ENCODE measurements at regions not wholly inside any gene's neighbourhood (a gene's known extent, or its start where the extent isn't known, plus 50 kb on each side); places are given as distances from the start of the nearest gene placed in this dataset.
"Not testable (repeated sequence)": the region's sequence is repeated elsewhere in the genome, so short reads cannot be mapped to it uniquely, and the experiment has no call there.

DNA sequence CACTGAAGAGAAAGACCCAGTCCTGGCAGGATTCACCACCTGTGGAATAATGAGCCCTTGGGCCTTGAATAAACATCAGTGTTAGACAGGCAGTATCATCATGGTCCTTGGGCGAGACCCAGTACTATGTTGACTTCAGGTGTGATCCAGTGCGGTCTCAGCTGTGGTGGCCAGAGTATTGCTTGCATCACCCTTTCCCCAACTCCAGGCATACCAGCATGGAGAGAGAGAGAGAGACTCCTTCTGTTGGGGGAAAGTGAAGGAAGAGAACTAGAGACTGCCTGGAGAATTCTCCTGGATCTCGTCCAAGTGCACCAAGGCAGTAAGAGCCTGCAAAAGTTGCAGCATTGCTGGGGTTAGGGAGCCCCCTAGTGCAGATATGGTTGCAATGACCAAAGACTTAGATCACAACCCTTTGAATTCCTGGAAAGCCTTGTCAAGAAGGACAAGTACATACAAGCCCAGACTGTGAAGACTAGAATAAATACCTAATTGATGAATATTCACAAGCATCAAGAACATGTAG, 61.1 kb upstream of the VAMP7 start:
- Histone ChIP-seq H3K36me3 (no peaks in the 10 kb centered on the region), H3K27ac (no peak overlapping the region), H3K4me1 (no peaks in the 10 kb centered on the region), H3K27me3 (no peaks in the 10 kb centered on the region), H3K9me3 (no peaks in the 10 kb centered on the region), H3K4me3 (no peak overlapping the region)
- peak; percentile 59 for DNase-seq (ENCODE audit: low spot score)
- TF ChIP-seq, protein P1, sequence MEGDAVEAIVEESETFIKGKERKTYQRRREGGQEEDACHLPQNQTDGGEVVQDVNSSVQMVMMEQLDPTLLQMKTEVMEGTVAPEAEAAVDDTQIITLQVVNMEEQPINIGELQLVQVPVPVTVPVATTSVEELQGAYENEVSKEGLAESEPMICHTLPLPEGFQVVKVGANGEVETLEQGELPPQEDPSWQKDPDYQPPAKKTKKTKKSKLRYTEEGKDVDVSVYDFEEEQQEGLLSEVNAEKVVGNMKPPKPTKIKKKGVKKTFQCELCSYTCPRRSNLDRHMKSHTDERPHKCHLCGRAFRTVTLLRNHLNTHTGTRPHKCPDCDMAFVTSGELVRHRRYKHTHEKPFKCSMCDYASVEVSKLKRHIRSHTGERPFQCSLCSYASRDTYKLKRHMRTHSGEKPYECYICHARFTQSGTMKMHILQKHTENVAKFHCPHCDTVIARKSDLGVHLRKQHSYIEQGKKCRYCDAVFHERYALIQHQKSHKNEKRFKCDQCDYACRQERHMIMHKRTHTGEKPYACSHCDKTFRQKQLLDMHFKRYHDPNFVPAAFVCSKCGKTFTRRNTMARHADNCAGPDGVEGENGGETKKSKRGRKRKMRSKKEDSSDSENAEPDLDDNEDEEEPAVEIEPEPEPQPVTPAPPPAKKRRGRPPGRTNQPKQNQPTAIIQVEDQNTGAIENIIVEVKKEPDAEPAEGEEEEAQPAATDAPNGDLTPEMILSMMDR (IDR thresholded peaks at IDR 0.05) = peak in 1 of 2 donors; percentile 69

DNA sequence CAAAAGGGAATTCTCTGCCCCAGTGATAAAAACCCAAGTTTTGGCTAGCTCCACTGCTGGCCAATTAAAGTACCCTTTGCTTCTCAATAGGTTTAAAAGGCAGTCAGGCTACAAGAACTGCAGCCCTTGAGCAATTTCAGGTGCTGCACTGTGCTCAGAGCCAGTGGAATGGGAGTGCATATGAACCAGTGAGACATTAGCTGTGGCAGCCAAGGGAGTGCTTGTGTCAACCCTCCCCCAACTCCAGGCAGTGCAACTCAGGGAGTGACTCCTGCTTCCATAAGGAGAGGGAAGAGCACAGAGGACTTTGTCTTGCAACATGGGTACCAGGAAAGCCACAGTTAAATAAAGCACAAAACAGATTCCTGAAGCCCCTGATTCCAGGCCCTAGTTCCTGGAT, 61.6 kb upstream of the VAMP7 start:
- Histone ChIP-seq H3K27me3 (no peaks in the 10 kb centered on the region), H3K4me3 (no peak overlapping the region), H3K36me3 (no peaks in the 10 kb centered on the region), H3K4me1 (no peaks in the 10 kb centered on the region), H3K9me3 (no peaks in the 10 kb centered on the region), H3K27ac (no peak overlapping the region)
- DNase-seq (ENCODE audit: low spot score) = no peak
- TF ChIP-seq, protein P1 (IDR thresholded peaks at IDR 0.05) = no peak

DNA sequence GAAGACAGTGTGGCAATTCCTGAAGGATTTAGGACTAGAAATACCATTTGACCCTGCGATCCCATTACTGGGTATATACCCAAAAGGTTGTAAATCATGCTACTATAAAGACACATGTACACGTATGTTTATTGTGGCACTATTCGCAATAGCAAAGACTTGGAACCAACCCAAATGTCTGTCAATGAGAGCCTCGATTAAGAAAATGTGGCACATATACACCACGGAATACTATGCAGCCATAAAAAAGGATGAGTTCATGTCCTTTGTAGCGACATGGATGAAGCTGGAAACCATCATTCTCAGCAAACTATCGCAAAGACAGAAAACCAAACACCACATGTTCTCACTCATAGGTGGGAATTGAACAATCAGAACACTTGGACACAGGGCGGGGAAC, 66.8 kb upstream of the VAMP7 start:
- H3K27ac ChIP-seq; H3K9me3 ChIP-seq; DNase-seq (ENCODE audit: low spot score); H3K4me3 ChIP-seq; H3K36me3 ChIP-seq; H3K4me1 ChIP-seq; H3K27me3 ChIP-seq: not testable (repeated sequence)

DNA sequence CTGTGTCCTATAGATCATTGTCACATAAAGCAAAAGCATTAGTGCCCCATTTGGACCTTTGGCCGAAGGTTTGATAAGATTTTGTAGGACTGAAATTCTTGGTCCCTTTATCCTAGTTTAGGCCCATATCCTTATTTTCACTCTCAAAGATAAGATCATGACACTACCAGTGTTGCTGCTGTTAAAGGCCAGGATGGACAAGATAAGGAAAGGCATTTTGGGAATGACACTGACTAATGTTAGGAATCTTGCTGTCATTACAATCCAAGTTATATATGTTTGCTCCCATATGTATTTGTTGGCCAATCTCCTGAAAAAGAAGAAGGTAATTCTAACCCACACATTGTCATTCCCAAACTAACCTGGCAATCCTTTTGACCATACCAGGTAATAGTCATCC, 101.3 kb upstream of the VAMP7 start:
- TF ChIP-seq, protein P1 (IDR thresholded peaks at IDR 0.05) = no peak
- DNase-seq (ENCODE audit: low spot score) = no peak
- no peaks in the 10 kb centered on the region for H3K4me1 ChIP-seq
- H3K36me3 ChIP-seq = no peaks in the 10 kb centered on the region
- H3K4me3 ChIP-seq = no peak overlapping the region
- H3K9me3 ChIP-seq = no peaks in the 10 kb centered on the region
- no peaks in the 10 kb centered on the region for H3K27me3 ChIP-seq
- no peak overlapping the region for H3K27ac ChIP-seq

DNA sequence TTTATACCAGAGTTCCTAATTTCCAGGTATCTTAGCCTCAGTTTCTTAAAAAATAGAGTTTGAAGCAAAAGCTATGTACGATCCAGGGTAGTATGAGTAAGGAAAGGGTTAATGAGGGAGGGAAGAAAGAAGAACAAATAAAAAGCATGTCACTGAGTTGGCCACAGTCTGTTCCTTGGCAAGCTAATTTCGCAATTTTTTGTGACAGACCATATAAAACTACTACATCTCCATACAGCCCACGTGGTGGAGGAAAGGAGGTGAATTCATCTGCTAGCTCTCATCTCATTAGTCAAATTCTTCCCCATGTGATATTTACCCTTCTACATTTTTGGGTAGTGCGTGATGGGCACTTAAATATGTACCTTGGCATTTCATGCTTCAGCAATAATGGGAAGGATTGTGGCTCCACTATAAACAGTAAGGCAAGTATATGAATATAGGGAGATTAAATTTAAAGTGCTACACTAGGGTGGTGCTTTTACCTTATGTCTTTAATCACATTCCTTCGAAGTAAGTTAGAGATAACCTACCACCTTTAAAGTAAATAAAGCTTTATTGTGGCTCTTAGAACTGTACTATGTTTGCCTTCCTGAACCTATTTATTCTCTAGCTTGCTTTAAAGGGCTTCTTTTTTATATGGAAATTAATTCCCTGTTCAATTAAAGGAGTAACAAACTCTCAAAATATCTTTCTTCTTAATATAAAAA, 102.1 kb upstream of the VAMP7 start:
- TF ChIP-seq, protein P1 (IDR thresholded peaks at IDR 0.05) = no peak
- H3K36me3 ChIP-seq = no peaks in the 10 kb centered on the region

DNA sequence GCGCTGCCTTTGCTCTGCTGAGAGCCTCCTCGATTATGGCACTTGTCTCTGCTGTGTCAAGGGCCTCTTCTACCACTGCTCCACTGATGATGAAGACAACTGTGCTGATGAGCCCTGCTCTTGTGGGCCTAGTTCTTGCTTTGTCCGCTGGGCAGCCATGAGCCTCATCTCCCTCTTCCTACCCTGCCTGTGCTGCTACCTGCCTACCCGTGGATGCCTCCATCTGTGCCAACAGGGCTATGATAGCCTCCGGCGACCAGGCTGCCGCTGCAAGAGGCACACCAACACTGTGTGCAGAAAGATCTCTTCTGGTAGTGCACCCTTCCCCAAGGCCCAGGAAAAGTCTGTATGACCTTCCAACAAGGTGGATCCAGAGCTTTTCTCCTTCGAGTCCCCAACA, 106.8 kb upstream of the VAMP7 start:
- H3K36me3 ChIP-seq = no peaks in the 10 kb centered on the region
- DNase-seq (ENCODE audit: low spot score) = no peak
- TF ChIP-seq, protein P1 (IDR thresholded peaks at IDR 0.05) = no peak
- H3K27ac ChIP-seq = no peak overlapping the region
- no peaks in the 10 kb centered on the region for H3K4me1 ChIP-seq
- H3K9me3 ChIP-seq = no peaks in the 10 kb centered on the region
- H3K4me3 ChIP-seq = no peak overlapping the region
- H3K27me3 ChIP-seq = no peaks in the 10 kb centered on the region

More for the DNA sequence above, 102.1 kb upstream of the VAMP7 start:
- H3K4me1 ChIP-seq = no peaks in the 10 kb centered on the region
- no peak overlapping the region for H3K4me3 ChIP-seq
- no peak for DNase-seq (ENCODE audit: low spot score)
- H3K9me3 ChIP-seq = no peaks in the 10 kb centered on the region
- no peaks in the 10 kb centered on the region for H3K27me3 ChIP-seq
- no peak overlapping the region for H3K27ac ChIP-seq
